ENCODE measurements at regions not wholly inside any gene's neighbourhood (a gene's known extent, or its start where the extent isn't known, plus 50 kb on each side); places are given as distances from the start of the nearest gene placed in this dataset.

DNA sequence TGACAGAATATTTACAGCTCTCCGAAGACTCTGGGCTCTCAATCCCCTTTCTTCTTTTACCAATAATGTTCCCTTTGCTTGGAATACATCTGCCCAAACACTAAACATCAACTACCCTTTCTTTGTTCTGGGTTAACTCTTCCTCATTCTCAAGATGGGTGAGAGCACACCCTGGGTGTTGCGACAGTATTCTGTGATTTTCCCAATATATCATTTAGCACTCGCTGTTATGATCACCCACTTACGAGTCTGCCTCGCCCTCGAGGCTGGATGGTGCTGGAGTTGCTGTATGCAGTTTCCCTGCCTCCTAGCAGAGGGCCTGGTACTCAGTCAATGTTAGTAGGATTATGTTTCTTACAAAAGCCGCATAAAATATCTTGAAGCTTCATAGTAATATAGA, 93.2 kb downstream of the SOCS6 start:
- DNase-seq (ENCODE audit: low read depth in 4 of 4, low spot score in 2 of 4): no peak

DNA sequence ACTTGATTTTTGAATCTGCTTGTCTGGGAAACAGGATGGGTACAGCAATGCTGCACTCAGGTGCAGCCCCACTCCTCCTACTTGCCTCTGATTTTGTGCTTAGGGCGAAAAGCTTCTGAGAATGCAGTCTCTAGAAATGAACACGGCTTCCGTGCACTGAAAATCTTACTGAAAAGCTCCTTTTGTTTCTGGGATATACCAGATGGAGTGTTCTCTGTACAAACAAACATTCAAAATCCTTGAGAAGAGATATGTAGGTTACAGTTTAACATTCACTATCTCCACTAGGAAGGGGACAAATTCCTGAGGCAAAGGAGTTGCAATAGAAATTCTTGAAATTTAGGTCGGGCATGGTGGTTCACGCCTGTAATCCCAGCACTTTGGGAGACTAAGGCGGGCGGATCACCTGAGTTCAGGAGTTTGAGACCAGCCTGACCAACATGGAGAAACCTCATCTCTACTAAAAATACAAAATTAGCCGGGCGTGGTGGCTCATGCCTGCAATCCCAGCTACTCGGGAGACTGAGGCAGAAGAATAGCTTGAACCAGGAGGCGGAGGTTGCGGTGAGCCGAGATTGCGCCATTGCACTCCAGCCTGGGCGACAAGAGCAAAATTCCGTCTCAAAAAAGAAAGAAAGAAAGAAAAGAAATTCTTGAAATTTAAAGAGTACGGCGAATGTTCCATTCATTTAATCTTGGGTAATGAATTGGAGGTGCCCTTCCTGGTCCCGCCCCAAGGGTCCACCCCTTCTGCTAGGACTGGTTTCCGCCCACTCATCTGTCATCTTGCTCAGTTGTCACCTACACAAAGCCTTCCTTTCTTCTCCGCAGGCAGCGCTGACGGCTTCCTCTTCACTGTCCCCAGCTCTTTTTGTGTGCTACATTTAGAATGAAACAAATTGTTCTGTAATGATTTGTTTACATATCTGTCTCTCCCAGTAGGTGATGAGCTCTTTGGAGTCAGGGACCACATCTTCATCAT, 92.4 kb downstream of the SOCS6 start:
- no peak for DNase-seq (ENCODE audit: low read depth in 4 of 4, low spot score in 2 of 4)

Data from left renal cortex interstitium (tissue), 4 donors.